ENCODE measurements at regions not wholly inside any gene's neighbourhood (a gene's known extent, or its start where the extent isn't known, plus 50 kb on each side); places are given as distances from the start of the nearest gene placed in this dataset.

GRCh38 chr1:87615491-87615890 lies 286.8 kb downstream of the LMO4 start:
- no peak for DNase-seq (ENCODE audit: low read depth)

GRCh38 chr1:87615901-87616300 lies 287.2 kb downstream of the LMO4 start:
- no peak for DNase-seq (ENCODE audit: low read depth)

DNA sequence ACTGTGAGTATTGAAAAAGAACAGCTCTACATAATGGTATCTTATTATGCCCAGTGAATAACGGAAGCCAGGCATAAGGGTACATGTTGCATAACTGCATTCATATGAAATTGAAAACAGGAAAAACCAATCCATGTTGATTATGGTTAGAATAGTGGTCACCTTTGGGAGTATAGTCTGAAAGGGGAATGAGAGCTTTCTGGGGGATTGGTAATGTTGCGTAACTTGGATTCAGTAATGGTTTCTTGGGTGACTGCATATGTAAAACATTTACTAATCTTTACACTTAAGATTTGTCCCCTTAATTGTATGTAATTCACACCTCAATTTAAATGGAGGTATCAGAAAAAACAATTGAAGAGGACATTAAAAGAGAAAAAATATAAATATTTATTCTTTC lies 292.1 kb downstream of the LMO4 start:
- no peak for DNase-seq (ENCODE audit: low read depth)

DNA sequence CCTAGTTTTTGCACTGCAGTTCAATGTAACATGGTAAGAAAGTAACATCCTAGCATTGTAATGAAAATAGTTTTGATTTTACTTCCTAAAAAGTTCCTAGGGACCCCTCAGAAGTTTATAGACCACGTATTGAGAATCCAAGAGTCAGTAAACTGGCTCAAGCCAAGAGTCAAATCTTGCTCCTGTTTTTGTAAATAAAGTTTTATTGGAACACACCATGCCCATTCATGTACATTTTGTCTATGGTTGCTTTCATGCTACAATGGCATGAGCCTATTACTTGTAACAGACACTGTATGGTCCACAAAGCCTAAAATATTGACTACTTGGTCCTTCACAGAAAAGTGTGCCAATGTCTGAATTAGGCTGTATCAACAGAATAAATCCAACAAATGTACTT lies 301.0 kb downstream of the LMO4 start:
- DNase-seq (ENCODE audit: low read depth), result no peak

GRCh38 chr1:87632232-87632631 lies 303.6 kb downstream of the LMO4 start:
- no peak for DNase-seq (ENCODE audit: low read depth)

- no peak for DNase-seq (ENCODE audit: low read depth)
These were observed 307.7 kb downstream of the LMO4 start for GRCh38 chr1:87636198-87636892.

- no peak for DNase-seq (ENCODE audit: low read depth)
These were observed 310.0 kb downstream of the LMO4 start for GRCh38 chr1:87638636-87639035.

DNA sequence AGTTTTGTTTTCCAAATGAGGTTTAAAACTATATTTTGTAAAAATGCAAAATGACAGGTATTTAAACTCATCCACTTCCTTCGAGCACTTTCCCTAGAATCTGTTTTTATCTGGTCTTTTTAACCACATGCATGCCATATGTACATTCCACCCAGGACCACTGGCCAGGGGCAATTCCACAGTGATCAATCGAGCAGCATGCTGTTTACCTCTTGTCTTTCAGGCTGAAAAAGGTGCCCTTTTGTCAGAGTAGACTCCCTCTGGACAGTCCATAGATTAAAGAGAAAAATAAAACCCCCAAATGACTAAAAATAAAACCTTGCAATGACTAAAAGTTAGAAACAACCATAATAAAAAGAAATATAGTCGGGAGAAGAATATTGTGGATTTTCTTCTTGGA lies 313.3 kb downstream of the LMO4 start:
- DNase-seq (ENCODE audit: low read depth), result no peak

DNA sequence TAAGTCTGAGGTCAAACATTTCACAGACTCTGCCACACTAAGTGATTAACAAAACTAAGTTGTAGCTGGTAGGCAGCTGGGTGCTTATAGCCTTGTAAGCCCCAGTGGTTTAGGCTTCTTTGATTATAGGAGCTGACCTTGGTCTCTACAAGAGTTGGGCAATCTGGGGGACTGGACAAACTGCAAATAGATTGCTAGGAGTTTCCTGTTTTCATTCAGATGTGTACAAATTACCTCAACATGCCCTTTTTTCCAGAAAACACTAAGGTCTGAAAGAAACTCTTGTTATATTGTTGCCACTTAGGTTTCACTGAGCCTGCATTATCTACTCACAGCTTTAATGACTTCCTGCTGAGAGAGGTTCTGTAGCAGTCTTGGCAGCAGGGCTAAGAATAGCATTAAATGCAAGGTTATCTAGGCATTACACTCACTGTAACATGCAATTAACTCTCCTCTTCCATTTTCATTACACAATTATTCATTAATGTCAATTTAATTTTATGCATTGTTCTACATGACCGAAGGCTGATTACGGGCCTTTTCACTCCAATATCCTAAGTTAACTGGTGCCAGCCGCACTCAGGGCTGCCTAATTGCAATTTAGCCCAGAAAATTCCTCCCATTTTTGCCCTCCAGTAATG lies 314.0 kb downstream of the LMO4 start:
- DNase-seq (ENCODE audit: low read depth), result no peak

DNA sequence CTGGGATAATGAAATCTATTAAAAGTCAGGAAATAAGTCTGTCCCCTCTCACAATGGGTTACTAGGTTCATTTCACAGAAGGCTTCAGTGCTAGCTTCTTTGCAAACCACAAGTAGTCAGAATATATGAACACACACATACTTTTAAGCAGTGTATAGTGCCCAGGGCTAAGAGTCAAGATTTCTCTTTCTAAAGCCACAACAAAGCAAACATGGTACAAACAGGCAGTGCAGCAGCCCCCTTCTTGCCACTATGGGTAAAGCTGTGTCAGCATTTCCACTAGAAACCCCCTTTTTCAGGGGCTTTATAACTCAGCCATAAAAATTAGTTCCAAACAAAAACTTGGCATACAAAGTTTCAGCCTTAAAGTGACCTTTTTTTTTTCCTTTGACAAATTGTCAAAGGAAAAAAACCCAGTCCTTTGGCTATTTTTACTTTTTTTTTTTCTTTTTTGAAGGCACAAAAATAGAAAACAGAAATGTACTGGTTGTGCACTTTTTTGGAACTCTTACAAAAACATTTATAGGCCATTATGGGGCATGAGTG lies 315.4 kb downstream of the LMO4 start:
- DNase-seq (ENCODE audit: low read depth), result no peak

DNA sequence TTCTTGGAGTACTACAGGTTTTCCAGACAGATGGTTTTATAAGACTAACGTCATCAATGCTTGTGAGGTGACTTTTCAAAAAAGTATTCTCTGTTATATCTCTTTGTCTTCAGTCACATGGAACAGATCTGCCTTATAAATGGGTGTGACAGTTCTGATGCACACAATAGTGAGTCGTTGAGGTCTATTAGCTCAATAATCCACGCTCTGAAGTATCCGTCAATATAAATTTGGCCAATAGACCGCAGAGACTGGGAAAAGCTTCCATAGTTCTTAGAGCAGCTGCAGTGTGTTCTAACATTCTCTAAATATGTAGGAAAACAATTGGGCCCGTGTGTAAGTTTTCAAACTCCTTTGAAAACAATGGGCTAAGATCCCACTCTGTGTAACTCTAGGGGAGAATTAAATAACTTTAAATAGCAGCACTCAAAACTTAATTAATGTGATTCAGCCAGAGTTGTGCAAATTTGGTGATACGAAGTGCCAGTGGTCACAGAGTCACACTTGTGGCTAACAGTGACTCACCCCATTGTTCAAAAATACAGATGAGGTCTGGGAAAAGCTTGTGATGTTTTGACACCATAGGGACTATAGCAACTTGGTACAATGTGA lies 316.0 kb downstream of the LMO4 start:
- no peak for DNase-seq (ENCODE audit: low read depth)

DNA sequence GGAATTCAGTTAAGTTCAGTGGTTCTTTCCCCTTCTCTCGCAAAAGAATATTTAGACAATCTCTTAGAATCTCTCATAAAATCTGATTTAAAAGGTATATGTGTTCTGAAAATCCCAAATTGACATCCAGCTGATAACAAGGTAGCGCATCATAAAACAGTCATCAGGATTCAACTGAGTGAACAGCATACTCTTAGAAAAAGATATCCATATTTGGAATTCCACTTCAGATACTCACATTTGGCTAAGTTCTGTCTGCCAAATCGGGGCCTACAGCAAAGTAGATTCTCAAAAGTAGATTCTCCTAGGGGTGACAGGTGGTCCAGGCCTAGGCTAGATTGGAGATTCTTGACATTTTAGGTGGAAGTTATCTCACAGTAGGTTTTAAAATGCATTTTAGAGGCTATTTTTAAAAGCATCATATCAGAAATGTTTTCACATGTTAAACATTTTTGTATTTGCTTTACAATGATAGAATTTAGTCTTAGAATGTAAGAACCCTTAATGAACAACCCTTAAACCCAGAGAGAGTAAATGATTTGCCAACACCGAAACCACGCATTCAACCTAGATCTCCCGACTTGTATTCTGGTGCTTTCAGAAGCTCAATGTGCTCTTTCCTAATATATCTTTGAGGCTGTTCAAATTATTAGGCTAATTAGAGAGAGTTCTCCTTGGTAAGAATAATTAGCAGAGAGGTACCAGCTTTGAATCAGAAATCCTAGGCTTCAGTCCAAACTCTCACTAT lies 318.9 kb downstream of the LMO4 start:
- no peak for DNase-seq (ENCODE audit: low read depth)

- no peak for DNase-seq (ENCODE audit: low read depth)
These were observed 319.8 kb downstream of the LMO4 start for GRCh38 chr1:87648323-87649119.

- DNase-seq (ENCODE audit: low read depth), result no peak
These were observed 321.6 kb downstream of the LMO4 start for GRCh38 chr1:87650306-87650705.

DNA sequence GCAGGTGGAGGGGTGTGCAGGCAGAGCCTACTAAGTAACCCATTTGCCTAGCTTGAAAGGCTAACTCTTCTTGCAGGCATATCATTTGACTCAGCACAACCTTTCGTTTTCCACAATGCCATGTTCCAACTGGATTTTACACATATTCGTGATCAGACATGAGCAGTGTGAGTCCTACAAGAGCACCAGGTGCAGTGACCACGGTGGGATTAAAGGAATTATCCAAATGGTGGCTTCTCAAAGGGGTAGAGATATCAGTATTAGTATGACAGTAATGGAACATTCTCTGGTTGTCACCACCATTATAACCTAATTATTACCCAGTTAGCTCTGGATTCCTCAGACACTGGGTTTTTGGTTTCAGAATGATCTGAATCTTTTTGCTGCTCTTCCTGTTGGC lies 323.5 kb downstream of the LMO4 start:
- DNase-seq (ENCODE audit: low read depth), result no peak

- no peak for DNase-seq (ENCODE audit: low read depth)
These were observed 336.5 kb downstream of the LMO4 start for GRCh38 chr1:87665151-87665550.

GRCh38 chr1:87666681-87667080 lies 338.0 kb downstream of the LMO4 start:
- DNase-seq (ENCODE audit: low read depth), result no peak

DNA sequence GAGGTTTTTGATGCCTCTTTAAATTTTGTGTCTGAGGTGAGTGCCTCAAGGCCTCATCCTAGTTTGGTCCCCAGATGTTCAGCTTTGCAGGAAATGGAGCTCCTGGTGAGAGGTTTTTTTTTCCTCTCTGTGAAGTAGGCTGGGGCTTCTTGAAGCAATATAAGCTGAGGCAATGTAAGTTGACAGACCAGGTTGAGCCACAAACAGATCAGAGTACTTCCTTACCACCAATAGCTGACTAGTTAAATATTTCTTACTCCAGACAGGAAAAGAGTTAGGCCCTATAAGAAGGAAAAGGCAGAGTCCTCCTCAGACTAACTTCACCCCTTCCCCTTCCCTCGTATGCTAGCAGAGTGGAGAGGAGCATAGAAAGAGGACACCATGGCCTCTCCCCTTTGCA lies 341.0 kb downstream of the LMO4 start:
- DNase-seq (ENCODE audit: low read depth), result no peak

GRCh38 chr1:87673309-87673708 lies 344.6 kb downstream of the LMO4 start:
- DNase-seq (ENCODE audit: low read depth), result no peak

- no peak for DNase-seq (ENCODE audit: low read depth)
These were observed 345.1 kb downstream of the LMO4 start for GRCh38 chr1:87673748-87674147.

DNA sequence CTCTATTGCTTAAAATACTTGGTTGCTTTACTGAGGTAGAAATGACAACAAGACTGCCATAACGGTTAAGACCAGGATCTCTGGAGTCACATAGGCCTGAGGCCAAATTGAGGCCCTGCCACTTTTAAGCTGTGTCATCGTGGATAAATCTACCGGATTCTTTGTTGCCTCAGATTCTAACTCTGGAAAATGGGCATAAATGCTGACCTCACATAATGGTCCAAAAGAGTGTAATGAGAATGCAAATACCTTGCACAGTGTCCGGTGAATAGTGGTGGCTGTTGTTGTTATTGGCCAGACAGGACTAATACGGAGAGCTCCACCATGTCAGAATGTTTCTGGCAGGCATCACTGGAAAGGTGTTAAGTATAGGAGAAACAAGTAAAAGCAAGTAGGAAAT lies 346.1 kb downstream of the LMO4 start:
- no peak for DNase-seq (ENCODE audit: low read depth)

DNA sequence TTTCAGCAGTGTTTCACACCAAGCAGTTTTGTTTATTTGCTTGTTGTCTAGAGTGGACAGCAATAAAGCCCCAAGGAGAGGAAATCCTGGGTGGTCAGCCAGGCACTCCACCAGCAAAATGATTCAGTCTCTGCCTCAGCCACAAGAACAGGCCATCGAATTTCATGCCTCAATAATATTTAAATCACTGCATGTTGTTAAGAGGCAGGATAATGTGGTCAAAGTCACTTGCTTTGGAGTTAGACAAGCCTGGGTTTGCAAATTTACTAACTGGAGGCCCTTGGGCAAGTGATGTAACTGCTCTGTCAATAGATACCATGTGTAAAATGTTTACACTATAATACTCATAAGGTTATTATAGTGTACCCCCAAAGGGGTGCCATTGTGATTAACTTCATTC lies 349.6 kb downstream of the LMO4 start:
- DNase-seq (ENCODE audit: low read depth), result no peak
